Neural progenitor cell (in vitro differentiated cells): ENCODE measurements at regions not wholly inside any gene's neighbourhood (a gene's known extent, or its start where the extent isn't known, plus 50 kb on each side); places are given as distances from the start of the nearest gene placed in this dataset.

Experiments
- DNase-seq: peaks from one replicate; pipeline ENCODE4 v3.0.0-alpha.2; 2016; ENCODE audit warnings: low spot score
- H2AFZ ChIP-seq: fragments of 200-600 bp; sonication (generic); replicated peaks from 2 replicates; pipeline ENCODE4 v1.6.1; 2016; ENCODE audit warnings: antibody characterized with exemption
- H3F3A ChIP-seq: fragments of 200-600 bp; sonication (generic); 2 replicates; pipeline ENCODE4 v1.6.1; 2016; ENCODE audit warnings: antibody characterized with exemption, low read depth
- H3K27ac ChIP-seq: fragments of 200-600 bp; sonication (generic); 2 replicates; pipeline ENCODE4 v1.5.1; 2016; ENCODE audit warnings: mild to moderate bottlenecking
- H3K27me3 ChIP-seq: fragments of 200-600 bp; sonication (generic); 2 replicates; pipeline ENCODE4 v1.6.1; 2016; ENCODE audit warnings: mild to moderate bottlenecking, moderate library complexity
- H3K36me3 ChIP-seq: fragments of 200-600 bp; sonication (generic); 2 replicates; pipeline ENCODE4 v1.5.1; 2016
- H3K4me1 ChIP-seq: fragments of 200-600 bp; sonication (generic); 2 replicates; pipeline ENCODE4 v1.6.1; 2016; ENCODE audit warnings: mixed run types
- H3K4me2 ChIP-seq: fragments of 200-600 bp; sonication (generic); 2 replicates; pipeline ENCODE4 v1.6.1; 2016
- H3K4me3 ChIP-seq: fragments of 200-600 bp; sonication (generic); 2 replicates; pipeline ENCODE4 v1.5.1; 2016
- H3K79me2 ChIP-seq: fragments of 200-600 bp; sonication (generic); 2 replicates; pipeline ENCODE4 v1.6.1; 2016; ENCODE audit warnings: low read depth
- H3K9ac ChIP-seq: fragments of 200-600 bp; sonication (generic); 2 replicates; pipeline ENCODE4 v1.6.1; 2016
- H3K9me3 ChIP-seq: fragments of 200-600 bp; sonication (generic); 2 replicates; pipeline ENCODE4 v1.5.1; 2016; ENCODE audit warnings: low read depth
- H4K20me1 ChIP-seq: fragments of 200-600 bp; sonication (generic); 2 replicates; pipeline ENCODE4 v1.6.1; 2016; ENCODE audit warnings: low read depth
- H3K27ac Mint-ChIP-seq: 3 replicates; pipeline ENCODE4 v1.8.0; 2021; ENCODE audit warnings: mixed read lengths
- H3K27me3 Mint-ChIP-seq: 2 replicates; pipeline ENCODE4 v1.8.0; 2022; ENCODE audit warnings: low read depth, mild to moderate bottlenecking, inconsistent platforms, moderate library complexity, mixed read lengths; ENCODE audit not compliant: insufficient read depth
- H3K36me3 Mint-ChIP-seq: 3 replicates; pipeline ENCODE4 v1.8.0; 2021; ENCODE audit warnings: mixed read lengths
- H3K4me1 Mint-ChIP-seq: 3 replicates; pipeline ENCODE4 v1.8.0; 2021; ENCODE audit warnings: mixed read lengths
- H3K4me3 Mint-ChIP-seq: 3 replicates; pipeline ENCODE4 v1.8.0; 2021; ENCODE audit warnings: mild to moderate bottlenecking, moderate library complexity, mixed read lengths
- H3K9me3 Mint-ChIP-seq: 3 replicates; pipeline ENCODE4 v1.8.0; 2020; ENCODE audit warnings: mixed read lengths
- CTCF ChIP-seq: fragments of 200-600 bp; sonication (generic); IDR thresholded peaks from 2 replicates; pipeline ENCODE4 v1.5.1; 2017; ENCODE audit warnings: antibody characterized with exemption, mild to moderate bottlenecking
- EZH2 ChIP-seq: fragments of 200-600 bp; sonication (generic); IDR thresholded peaks from 2 replicates; pipeline ENCODE4 v1.6.1; 2017; ENCODE audit warnings: antibody characterized with exemption, mild to moderate bottlenecking, moderate library complexity
- EZH2phosphoT487 ChIP-seq: fragments of 200-600 bp; sonication (generic); IDR thresholded peaks from 2 replicates; pipeline ENCODE4 v1.6.1; 2017; ENCODE audit warnings: antibody characterized with exemption

GRCh38 chr3:177596816-177597271, 399.6 kb upstream of the TBL1XR1 start:
- no peak overlapping the region for H2AFZ ChIP-seq
- H4K20me1 ChIP-seq = no peaks in the 10 kb centered on the region
- no peak overlapping the region for H3K4me3 ChIP-seq
- Mint-ChIP-seq H3K27me3 (peaks cover 2% of the 10 kb centered on the region), H3K27ac (no peak overlapping the region), H3K4me1 (peaks cover 54% of the 10 kb centered on the region), H3K9me3 (no peaks in the 10 kb centered on the region), H3K4me3 (no peak overlapping the region), H3K36me3 (no peaks in the 10 kb centered on the region)
- H3K27me3 ChIP-seq = no peaks in the 10 kb centered on the region
- H3K9ac ChIP-seq = no peak overlapping the region
- H3K27ac ChIP-seq = no peak overlapping the region
- H3K4me1 ChIP-seq = peaks cover 19% of the 10 kb centered on the region
- DNase-seq = no peak
- no peaks in the 10 kb centered on the region for H3K36me3 ChIP-seq
- no peak overlapping the region for H3K4me2 ChIP-seq
- H3K9me3 ChIP-seq = no peaks in the 10 kb centered on the region
- TF ChIP-seq CTCF (no peak), EZH2phosphoT487 (no peak), EZH2 (no peak)
- H3K79me2 ChIP-seq = no peaks in the 10 kb centered on the region
- no peaks in the 10 kb centered on the region for H3F3A ChIP-seq

GRCh38 chr3:177597311-177598096, 400.2 kb upstream of the TBL1XR1 start:
- H3K27me3 Mint-ChIP-seq = no peaks in the 10 kb centered on the region
- H3K4me1 Mint-ChIP-seq = peaks cover 54% of the 10 kb centered on the region
- Histone ChIP-seq H4K20me1 (no peaks in the 10 kb centered on the region), H2AFZ (peak overlapping the region; percentile 91), H3K4me3 (no peak overlapping the region), H3K4me1 (peaks cover 19% of the 10 kb centered on the region), H3K27ac (no peak overlapping the region), H3K9ac (no peak overlapping the region), H3F3A (no peaks in the 10 kb centered on the region), H3K79me2 (no peaks in the 10 kb centered on the region), H3K27me3 (no peaks in the 10 kb centered on the region), H3K9me3 (no peaks in the 10 kb centered on the region), H3K36me3 (no peaks in the 10 kb centered on the region), H3K4me2 (no peak overlapping the region)
- no peaks in the 10 kb centered on the region for H3K36me3 Mint-ChIP-seq
- H3K9me3 Mint-ChIP-seq = no peaks in the 10 kb centered on the region
- TF ChIP-seq EZH2 (no peak), CTCF (no peak), EZH2phosphoT487 (no peak)
- DNase-seq = no peak
- H3K27ac Mint-ChIP-seq = peak overlapping the region; percentile 47
- no peak overlapping the region for H3K4me3 Mint-ChIP-seq

GRCh38 chr3:177598097-177598833, 401.0 kb upstream of the TBL1XR1 start:
- H3K27me3 Mint-ChIP-seq = no peaks in the 10 kb centered on the region
- no peak for DNase-seq
- H3K36me3 Mint-ChIP-seq = no peaks in the 10 kb centered on the region
- peak overlapping the region; percentile 47 for H3K27ac Mint-ChIP-seq
- Histone ChIP-seq H3K27ac (no peak overlapping the region), H3K4me1 (peaks cover 19% of the 10 kb centered on the region), H3K36me3 (no peaks in the 10 kb centered on the region), H3K4me2 (no peak overlapping the region), H3F3A (no peaks in the 10 kb centered on the region), H3K9me3 (no peaks in the 10 kb centered on the region), H3K4me3 (no peak overlapping the region), H4K20me1 (no peaks in the 10 kb centered on the region), H2AFZ (peak overlapping the region; percentile 0), H3K27me3 (no peaks in the 10 kb centered on the region), H3K79me2 (no peaks in the 10 kb centered on the region), H3K9ac (no peak overlapping the region)
- no peaks in the 10 kb centered on the region for H3K9me3 Mint-ChIP-seq
- TF ChIP-seq EZH2phosphoT487 (no peak), CTCF (no peak), EZH2 (no peak)
- peak overlapping the region; percentile 6 for H3K4me3 Mint-ChIP-seq
- H3K4me1 Mint-ChIP-seq = peaks cover 52% of the 10 kb centered on the region
